Transverse colon (tissue), 4 donors: ENCODE measurements at regions not wholly inside any gene's neighbourhood (a gene's known extent, or its start where the extent isn't known, plus 50 kb on each side); places are given as distances from the start of the nearest gene placed in this dataset.

ENCODE experiments used
- DNase-seq: peaks from one replicate; pipeline ENCODE4 v3.0.0-alpha.2; 2019
- H3K27ac ChIP-seq, 4 donors: fragments of 200-600 bp; sonication (generic); 2 replicates each; pipeline ENCODE4 v1.5.1; 2016 to 2018; ENCODE audit warnings: inconsistent platforms in 4 of 4
- H3K27me3 ChIP-seq: fragments of 200-600 bp; sonication (generic); 2 replicates; pipeline ENCODE4 v1.5.1; 2017; ENCODE audit warnings: inconsistent platforms
- H3K36me3 ChIP-seq, 4 donors: fragments of 200-600 bp; sonication (generic); 2 replicates each; pipeline ENCODE4 v1.5.1; 2017 to 2019; ENCODE audit warnings: inconsistent platforms in 4 of 4
- H3K4me1 ChIP-seq, 4 donors: fragments of 200-600 bp; sonication (generic); 2 replicates each; pipeline ENCODE4 v1.5.1; 2017 to 2020; ENCODE audit warnings: inconsistent platforms in 4 of 4
- H3K4me3 ChIP-seq, 4 donors: fragments of 200-600 bp; sonication (generic); 1 replicate in 1 of 4; 2 replicates in 3 of 4; pipeline versions ENCODE4 v1.5.1 to v1.6.1; 2017 to 2019; ENCODE audit warnings: inconsistent platforms in 4 of 4
- H3K9me3 ChIP-seq, 2 donors: fragments of 200-600 bp; sonication (generic); 2 replicates each; pipeline ENCODE4 v1.5.1; 2017 to 2019; ENCODE audit warnings: inconsistent platforms in 2 of 2
- CTCF ChIP-seq, 5 experiments: fragments of 200-600 bp in 3 of 5; fragments of 450-650 bp in 2 of 5; sonication (generic) in 3 of 5; IDR thresholded peaks; 1 replicate in 2 of 5; 2 replicates in 3 of 5; pipeline ENCODE4 v1.5.1; 2016 to 2017; ENCODE audit warnings: antibody characterized with exemption in 5 of 5, inconsistent platforms in 3 of 5, mild to moderate bottlenecking in 2 of 5, moderate library complexity in 1 of 5
- EP300 ChIP-seq: sonication (generic); formaldehyde crosslinking; IDR thresholded peaks from one replicate; pipeline ENCODE4 v1.6.1; 2017; ENCODE audit warnings: antibody characterized with exemption, low read depth
- POLR2A ChIP-seq: fragments of 450-650 bp; IDR thresholded peaks from one replicate; pipeline ENCODE4 v1.6.1; 2016; ENCODE audit warnings: antibody characterized with exemption, mild to moderate bottlenecking, moderate library complexity
- POLR2AphosphoS5 ChIP-seq, 3 donors: sonication (generic); formaldehyde crosslinking; IDR thresholded peaks; one replicate each; pipeline ENCODE4 v1.6.1; 2016; ENCODE audit warnings: antibody characterized with exemption in 3 of 3
- WGBS, 2 donors: methylation state at CpG; one replicate each; pipeline ENCODE4 v1.1.5; 2018; ENCODE audit warnings: low coverage in 1 of 2; 5-methylcytosine and 5-hydroxymethylcytosine counted together
- in situ Hi-C, 4 donors: fragments of 200-750 bp; cut with MboI; loops; one replicate each; pipeline versions ENCODE4 v1.15.0 to v1.15.1; 2017; ENCODE audit warnings: low sequenced_read_pairs in 3 of 4, low pct_ligation_motif_present in 1 of 4, low pct_unique_long_range_greater_than_20kb in 1 of 4
- intact Hi-C: fragments of 100-400 bp; cut with DNase I; formaldehyde crosslinking; loops from one replicate; pipeline ENCODE4 v1.15.1; 2023; ENCODE audit warnings: low total_unique reads

DNA sequence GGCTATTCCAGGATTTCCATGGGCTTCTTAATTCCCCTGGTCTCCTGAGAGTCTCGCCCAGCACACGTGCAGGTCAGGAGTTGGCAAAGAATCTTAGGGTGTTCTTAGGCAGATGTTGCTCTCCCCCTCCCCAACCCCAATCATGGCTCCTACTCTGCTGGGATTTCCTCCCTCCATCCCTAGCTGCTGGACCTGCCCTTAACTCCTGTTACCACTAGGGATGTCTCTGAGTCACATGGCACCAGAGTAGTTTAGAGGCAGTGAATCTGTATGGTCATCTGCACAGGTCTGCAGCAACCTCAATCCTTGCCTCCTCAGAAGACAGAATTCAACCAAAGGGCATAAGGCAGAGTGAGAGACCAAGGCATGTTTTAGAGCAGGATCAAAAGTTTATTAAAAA, 51.8 kb upstream of the CHST3 start:
- intact Hi-C loops: no loop called here
- no peaks in the 10 kb centered on the region for H3K36me3 ChIP-seq
- WGBS, 2 donors: 67 to 91% methylated on average over 2 of the region's 2 CpGs

DNA sequence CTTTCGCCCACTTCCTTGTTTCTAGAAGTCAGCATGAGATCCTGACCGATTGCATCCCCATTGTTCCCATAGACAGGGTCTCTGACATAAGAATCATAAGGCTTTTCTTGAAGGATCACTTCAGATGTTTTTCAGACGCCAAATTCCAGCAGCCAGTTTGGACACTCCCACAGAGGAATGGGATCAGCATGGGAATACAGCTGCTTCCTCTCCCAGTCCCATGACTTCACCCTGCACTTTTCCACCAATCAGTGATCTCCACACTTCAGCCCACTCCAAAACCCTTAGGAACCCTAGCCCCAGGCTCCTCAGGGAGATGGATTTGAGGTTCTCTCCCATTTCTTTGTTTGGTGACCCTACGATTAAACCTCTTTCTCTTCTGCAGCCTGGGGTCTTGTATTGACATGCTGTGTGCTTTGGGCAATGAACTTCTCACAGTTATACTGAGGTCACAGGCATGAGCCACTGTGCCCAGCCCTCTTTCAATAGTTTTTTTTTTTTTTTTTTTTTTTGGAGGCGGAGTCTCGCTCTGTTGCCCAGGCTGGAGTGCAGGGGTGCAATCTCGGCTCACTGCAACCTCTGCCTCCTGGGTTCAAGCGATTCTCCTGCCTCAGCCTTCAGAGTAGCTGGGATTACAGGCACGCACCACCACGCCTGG, 52.8 kb upstream of the CHST3 start:
- Histone ChIP-seq H3K27me3 (no peaks in the 10 kb centered on the region), H3K4me1 (no peaks in the 10 kb centered on the region), H3K36me3 (no peaks in the 10 kb centered on the region), H3K27ac (no peak overlapping the region), H3K9me3 (no peaks in the 10 kb centered on the region), H3K4me3 (no peak overlapping the region)
- 90 to 100% methylated on average over 1 to 10 of the region's 10 CpGs for WGBS, 2 donors
- in situ Hi-C loops (loop anchor here in 1 of 4 donors (25.0 kb wide), 1 partner anchor 126 kb away; no protein-coding TSS in a partner anchor), intact Hi-C loops (no loop called here)
- TF ChIP-seq EP300: no peak
- no peak for TF ChIP-seq POLR2A
- TF ChIP-seq POLR2AphosphoS5 (IDR thresholded peaks at IDR 0.05): no peak
- TF ChIP-seq CTCF (IDR thresholded peaks at IDR 0.05): no peak
- no peak for DNase-seq

More for the DNA sequence above, 51.8 kb upstream of the CHST3 start:
- TF ChIP-seq POLR2AphosphoS5 (IDR thresholded peaks at IDR 0.05) (no peak), EP300 (no peak), POLR2A (no peak), CTCF (IDR thresholded peaks at IDR 0.05) (no peak)
- no peak for DNase-seq
- Histone ChIP-seq H3K27me3 (no peaks in the 10 kb centered on the region), H3K4me3 (no peak overlapping the region), H3K27ac (no peak overlapping the region), H3K9me3 (no peaks in the 10 kb centered on the region), H3K4me1 (no peaks in the 10 kb centered on the region)
- in situ Hi-C loops: loop anchor here in 1 of 4 donors (25.0 kb wide), 1 partner anchor 125 kb away; no protein-coding TSS in a partner anchor

DNA sequence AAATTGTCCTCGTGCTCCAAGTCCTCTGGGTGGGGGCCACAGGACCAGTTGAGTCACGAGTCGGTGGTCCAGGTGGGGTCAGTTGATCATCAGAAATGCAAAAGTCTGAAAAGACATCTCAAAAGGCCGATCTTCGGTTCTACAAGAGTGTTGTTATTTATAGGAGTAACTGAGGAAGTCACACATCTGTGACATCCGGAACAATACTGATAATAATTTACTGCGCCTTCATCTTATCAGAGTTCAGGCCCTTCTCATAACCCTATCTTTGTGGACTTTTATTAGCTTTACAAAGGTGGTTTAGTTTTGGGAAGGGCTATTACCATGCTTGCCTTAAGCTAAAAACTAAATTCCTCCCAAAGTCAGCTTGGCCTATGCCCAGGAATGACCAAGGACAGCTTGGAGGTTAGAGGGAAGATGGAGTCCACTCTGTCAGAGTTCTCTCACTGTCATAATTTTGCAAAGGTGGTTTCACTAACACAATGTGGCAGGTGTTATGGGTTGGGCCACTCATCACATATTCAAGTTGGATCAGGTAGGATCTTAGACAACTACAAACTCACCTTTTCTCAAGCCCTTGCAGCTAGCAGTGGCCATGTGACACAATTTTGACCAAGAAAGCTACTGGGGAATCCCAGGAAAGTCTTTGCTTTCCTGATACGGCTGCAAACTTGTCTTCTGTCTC, 54.7 kb upstream of the CHST3 start:
- H3K27ac ChIP-seq: no peak overlapping the region
- H3K4me3 ChIP-seq: no peak overlapping the region
- no peaks in the 10 kb centered on the region for H3K27me3 ChIP-seq
- TF ChIP-seq EP300: no peak
- TF ChIP-seq CTCF (IDR thresholded peaks at IDR 0.05): no peak
- no peak for TF ChIP-seq POLR2A
- TF ChIP-seq POLR2AphosphoS5 (IDR thresholded peaks at IDR 0.05): no peak
- no peaks in the 10 kb centered on the region for H3K4me1 ChIP-seq
- no peaks in the 10 kb centered on the region for H3K36me3 ChIP-seq
- no peak for DNase-seq
- no peaks in the 10 kb centered on the region for H3K9me3 ChIP-seq
- in situ Hi-C loops: loop anchor here in 1 of 4 donors (25.0 kb wide), 1 partner anchor 128 kb away; no protein-coding TSS in a partner anchor
- WGBS, 2 donors: 70 to 78% methylated on average over 8 of the region's 8 CpGs
- intact Hi-C loops: no loop called here

- Histone ChIP-seq H3K27me3 (no peaks in the 10 kb centered on the region), H3K4me3 (no peak overlapping the region), H3K9me3 (no peaks in the 10 kb centered on the region), H3K4me1 (no peaks in the 10 kb centered on the region), H3K36me3 (no peaks in the 10 kb centered on the region), H3K27ac (no peak overlapping the region)
- DNase-seq: no peak
- WGBS, 2 donors: 79 to 90% methylated on average over 5 of the region's 5 CpGs
- in situ Hi-C loops: loop anchor here in 1 of 4 donors (25.0 kb wide), 1 partner anchor 128 kb away; no protein-coding TSS in a partner anchor
- intact Hi-C loops: no loop called here
- no peak for TF ChIP-seq CTCF (IDR thresholded peaks at IDR 0.05)
- no peak for TF ChIP-seq EP300
- TF ChIP-seq POLR2A: no peak
- TF ChIP-seq POLR2AphosphoS5 (IDR thresholded peaks at IDR 0.05): no peak
Observed at GRCh38 chr10:71908998-71909397, 55.2 kb upstream of the CHST3 start.
